SK-N-SH treated with all-trans-retinoic acid at 6 μM for 48 hours (cell line): ENCODE measurements at regions not wholly inside any gene's neighbourhood (a gene's known extent, or its start where the extent isn't known, plus 50 kb on each side); places are given as distances from the start of the nearest gene placed in this dataset.

Experiments
- ARNTL ChIP-seq: fragments of 450-650 bp; formaldehyde crosslinking; IDR thresholded peaks from 2 replicates; pipeline ENCODE4 v1.5.0; 2020; ENCODE audit warnings: low read depth, mild to moderate bottlenecking, moderate library complexity, borderline replicate concordance
- BACH2 ChIP-seq: fragments of 250-450 bp; sonication (Bioruptor Pico); IDR thresholded peaks from 2 replicates; pipeline ENCODE4 v1.9.0; 2021; ENCODE audit warnings: mild to moderate bottlenecking, borderline replicate concordance
- CREB5 ChIP-seq: fragments of 250-450 bp; sonication (Bioruptor Pico); IDR thresholded peaks from 2 replicates; pipeline ENCODE4 v1.5.1; 2020; ENCODE audit warnings: low read depth, mild to moderate bottlenecking, moderate library complexity
- OSR1 ChIP-seq: fragments of 250-450 bp; sonication (Bioruptor Pico); IDR thresholded peaks from 2 replicates; pipeline ENCODE4 v1.8.0; 2022; ENCODE audit warnings: moderate library complexity, mild to moderate bottlenecking, inconsistent platforms
- SNAI2 ChIP-seq: fragments of 250-450 bp; sonication (Bioruptor Pico); IDR thresholded peaks from 2 replicates; pipeline ENCODE4 v1.5.0; 2020; ENCODE audit warnings: mild to moderate bottlenecking, moderate library complexity
- ZC3H10 ChIP-seq: fragments of 250-450 bp; sonication (Bioruptor Pico); IDR thresholded peaks from 2 replicates; pipeline ENCODE4 v1.5.1; 2021; ENCODE audit warnings: mild to moderate bottlenecking, moderate library complexity

DNA sequence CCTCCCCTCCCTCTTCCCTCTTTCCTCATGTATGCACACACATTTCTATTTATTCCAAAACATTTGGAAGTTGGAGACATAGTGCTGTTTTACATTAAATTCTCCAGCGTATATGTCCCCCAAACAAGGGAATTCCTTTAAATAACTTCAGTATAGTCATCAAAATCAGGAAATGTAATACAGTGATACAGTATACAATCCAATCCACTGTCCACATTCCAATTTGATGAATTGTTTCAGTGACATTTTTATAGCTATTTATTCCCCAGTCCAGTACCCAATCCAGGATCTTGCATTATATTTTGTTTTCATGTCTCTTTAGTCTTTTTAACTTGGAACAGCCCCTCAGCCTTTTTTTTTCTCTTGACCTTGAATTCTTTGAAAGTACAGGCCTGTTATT, 233.0 kb downstream of the DKK2 start:
- TF ChIP-seq SNAI2 (CRISPR knock-in tag): no peak
- no peak for TF ChIP-seq ZC3H10 (CRISPR knock-in tag)
- no peak for TF ChIP-seq ARNTL (CRISPR knock-in tag)
- TF ChIP-seq OSR1 (CRISPR knock-in tag): no peak
- TF ChIP-seq CREB5: no peak
- TF ChIP-seq BACH2 (CRISPR knock-in tag): no peak
